ENCODE measurements at regions not wholly inside any gene's neighbourhood (a gene's known extent, or its start where the extent isn't known, plus 50 kb on each side); places are given as distances from the start of the nearest gene placed in this dataset.

DNA sequence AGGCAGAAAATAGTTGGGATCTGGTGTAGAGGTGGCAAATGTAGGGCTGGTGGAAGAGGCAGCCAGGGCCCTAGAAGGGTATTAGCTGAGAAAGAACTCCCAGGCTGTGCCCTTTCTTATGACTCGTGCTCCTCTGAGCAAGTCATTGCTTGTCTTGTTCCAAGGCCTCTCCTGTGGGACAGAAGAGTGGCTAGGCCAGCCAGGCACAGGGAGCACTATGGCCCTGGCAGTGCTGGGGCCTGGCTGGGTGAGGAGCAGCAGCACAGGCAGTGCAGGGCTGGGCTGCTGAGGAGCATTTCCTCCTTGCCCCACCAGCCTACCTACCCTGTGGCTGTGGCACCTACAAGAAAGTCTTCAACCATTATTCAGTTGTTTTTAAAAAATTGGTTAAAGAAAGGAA, 298.5 kb upstream of the NR3C2 start:
- no peak for DNase-seq (ENCODE audit: low spot score)
- in situ Hi-C loops (cut with MboI; ENCODE audit: low sequenced_read_pairs, unreplicated experiment): no loop called here
- TF ChIP-seq, protein P1, sequence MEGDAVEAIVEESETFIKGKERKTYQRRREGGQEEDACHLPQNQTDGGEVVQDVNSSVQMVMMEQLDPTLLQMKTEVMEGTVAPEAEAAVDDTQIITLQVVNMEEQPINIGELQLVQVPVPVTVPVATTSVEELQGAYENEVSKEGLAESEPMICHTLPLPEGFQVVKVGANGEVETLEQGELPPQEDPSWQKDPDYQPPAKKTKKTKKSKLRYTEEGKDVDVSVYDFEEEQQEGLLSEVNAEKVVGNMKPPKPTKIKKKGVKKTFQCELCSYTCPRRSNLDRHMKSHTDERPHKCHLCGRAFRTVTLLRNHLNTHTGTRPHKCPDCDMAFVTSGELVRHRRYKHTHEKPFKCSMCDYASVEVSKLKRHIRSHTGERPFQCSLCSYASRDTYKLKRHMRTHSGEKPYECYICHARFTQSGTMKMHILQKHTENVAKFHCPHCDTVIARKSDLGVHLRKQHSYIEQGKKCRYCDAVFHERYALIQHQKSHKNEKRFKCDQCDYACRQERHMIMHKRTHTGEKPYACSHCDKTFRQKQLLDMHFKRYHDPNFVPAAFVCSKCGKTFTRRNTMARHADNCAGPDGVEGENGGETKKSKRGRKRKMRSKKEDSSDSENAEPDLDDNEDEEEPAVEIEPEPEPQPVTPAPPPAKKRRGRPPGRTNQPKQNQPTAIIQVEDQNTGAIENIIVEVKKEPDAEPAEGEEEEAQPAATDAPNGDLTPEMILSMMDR (IDR thresholded peaks at IDR 0.05; ENCODE audit: borderline replicate concordance, control extremely low read depth, extremely low read depth, insufficient read depth, missing control alignments): no peak

DNA sequence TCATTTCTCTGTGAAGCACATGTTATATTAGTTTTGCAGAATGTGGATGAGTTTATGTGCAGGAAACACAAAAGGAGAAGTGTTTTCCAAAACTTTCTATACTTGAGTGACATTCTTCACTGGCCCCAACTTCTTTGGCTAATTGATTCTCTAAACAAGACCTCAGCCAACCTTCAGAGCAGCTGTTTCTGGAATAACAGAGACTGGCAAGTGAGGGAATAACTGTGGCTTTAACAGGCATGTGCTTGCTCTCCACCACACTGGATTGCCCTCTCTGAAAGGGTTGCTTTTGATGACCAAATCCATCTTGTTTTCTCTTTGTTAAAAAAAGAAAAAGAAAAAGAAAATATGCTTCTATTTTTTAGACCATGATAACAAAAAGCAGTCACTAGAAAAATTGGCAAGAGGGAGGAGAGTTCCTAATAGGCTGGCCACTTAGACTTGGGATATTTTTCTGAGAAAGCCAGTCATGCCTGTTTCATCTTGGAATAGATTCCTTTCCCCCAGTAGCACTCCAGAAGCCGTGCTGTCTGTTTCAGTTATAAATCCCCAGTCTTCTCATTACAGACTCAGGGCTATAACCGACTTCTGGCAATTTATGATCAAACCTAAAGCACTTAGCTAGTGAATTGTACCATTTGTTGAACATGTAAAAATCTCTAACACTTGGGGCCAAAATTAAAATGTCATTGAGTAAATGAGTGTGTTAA, 295.0 kb upstream of the NR3C2 start:
- DNase-seq (ENCODE audit: low spot score): no peak
- in situ Hi-C loops (cut with MboI; ENCODE audit: low sequenced_read_pairs, unreplicated experiment): no loop called here
- TF ChIP-seq, protein P1 (IDR thresholded peaks at IDR 0.05; ENCODE audit: borderline replicate concordance, control extremely low read depth, extremely low read depth, insufficient read depth, missing control alignments): no peak

DNA sequence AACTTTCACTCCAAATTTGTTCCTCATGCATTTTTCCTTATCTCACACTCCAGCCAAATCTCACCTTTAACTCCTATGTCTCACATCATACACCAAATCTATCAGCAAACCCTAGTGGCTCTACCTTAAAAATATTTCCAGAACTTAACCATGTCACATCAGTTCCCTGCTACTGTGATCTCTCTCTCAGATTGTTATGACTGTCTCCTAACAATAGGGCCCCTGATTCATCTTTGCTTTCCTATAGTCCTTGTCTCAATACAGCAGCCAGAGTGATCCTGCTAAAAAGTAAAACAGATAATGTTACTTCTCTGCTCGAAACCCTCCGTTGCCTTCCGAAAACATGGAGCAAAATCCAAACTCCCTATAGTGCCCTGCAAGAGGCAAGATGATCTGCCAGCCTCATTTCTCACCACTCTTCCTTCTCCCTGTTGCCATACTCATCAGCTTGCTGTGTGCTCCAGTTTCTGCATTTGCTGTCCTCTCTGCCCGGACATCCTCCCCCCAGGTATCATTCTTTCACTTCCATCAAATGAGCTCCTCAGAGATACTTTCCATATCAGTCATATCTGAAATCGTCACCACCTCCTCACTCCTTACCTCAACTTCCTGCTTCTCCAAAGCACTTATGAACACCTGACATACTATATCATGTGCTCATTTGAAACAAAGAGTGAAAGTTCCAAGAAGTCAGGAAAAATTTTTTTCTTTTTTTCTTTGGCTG, 293.4 kb upstream of the NR3C2 start:
- DNase-seq (ENCODE audit: low spot score): peak; percentile 9
- in situ Hi-C loops (cut with MboI; ENCODE audit: low sequenced_read_pairs, unreplicated experiment): no loop called here

DNA sequence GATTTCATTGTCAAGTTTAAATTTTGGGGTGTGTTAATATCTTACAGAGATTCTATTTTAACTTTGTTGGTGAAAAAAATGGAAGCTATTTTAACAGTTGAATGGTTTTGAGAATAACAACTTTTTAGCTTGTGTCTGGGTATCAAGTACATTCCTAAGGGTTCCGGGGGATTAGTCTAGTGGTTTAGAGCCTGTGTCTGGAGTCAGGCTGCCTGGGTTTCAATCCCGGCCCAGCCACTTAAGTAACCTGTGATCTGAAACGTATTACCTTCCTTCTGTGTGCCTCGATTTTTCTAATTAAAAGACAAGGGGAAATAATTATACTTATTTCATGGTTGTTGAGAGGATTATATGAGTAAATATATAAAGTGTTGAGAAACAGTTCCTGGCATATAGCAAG, 288.6 kb upstream of the NR3C2 start:
- TF ChIP-seq, protein P1 (IDR thresholded peaks at IDR 0.05; ENCODE audit: borderline replicate concordance, control extremely low read depth, extremely low read depth, insufficient read depth, missing control alignments): no peak
- in situ Hi-C loops (cut with MboI; ENCODE audit: low sequenced_read_pairs, unreplicated experiment): no loop called here
- no peak for DNase-seq (ENCODE audit: low spot score)

More for the DNA sequence above, 293.4 kb upstream of the NR3C2 start:
- TF ChIP-seq, protein P1 (IDR thresholded peaks at IDR 0.05; ENCODE audit: borderline replicate concordance, control extremely low read depth, extremely low read depth, insufficient read depth, missing control alignments): no peak

DNA sequence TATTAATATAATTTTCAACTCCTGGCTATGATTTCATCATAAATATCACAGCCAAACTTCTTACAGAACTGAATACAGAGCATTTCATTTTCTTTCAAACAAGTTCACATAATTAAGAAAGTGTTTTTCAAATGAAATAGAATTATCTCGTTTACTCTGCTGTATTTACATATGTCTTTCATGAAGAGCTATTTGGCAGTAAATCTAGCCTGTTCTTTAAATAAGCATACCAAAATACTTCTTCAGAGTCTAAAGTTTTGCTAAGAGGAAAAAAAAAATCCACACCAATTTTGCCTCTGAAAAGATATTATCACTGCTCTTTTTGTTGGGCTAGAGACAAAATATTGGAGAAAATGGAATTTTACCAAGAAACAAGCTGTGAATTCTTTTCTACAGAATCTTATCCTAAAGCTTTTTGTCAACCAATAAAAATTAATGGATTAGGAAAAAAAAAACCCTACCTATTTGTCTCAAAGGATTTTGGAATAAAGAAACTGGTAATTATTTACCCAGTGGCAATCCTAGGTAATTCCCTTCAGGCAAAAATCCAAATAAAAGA, 287.9 kb upstream of the NR3C2 start:
- TF ChIP-seq, protein P1 (IDR thresholded peaks at IDR 0.05; ENCODE audit: borderline replicate concordance, control extremely low read depth, extremely low read depth, insufficient read depth, missing control alignments): no peak
- in situ Hi-C loops (cut with MboI; ENCODE audit: low sequenced_read_pairs, unreplicated experiment): no loop called here
- no peak for DNase-seq (ENCODE audit: low spot score)

DNA sequence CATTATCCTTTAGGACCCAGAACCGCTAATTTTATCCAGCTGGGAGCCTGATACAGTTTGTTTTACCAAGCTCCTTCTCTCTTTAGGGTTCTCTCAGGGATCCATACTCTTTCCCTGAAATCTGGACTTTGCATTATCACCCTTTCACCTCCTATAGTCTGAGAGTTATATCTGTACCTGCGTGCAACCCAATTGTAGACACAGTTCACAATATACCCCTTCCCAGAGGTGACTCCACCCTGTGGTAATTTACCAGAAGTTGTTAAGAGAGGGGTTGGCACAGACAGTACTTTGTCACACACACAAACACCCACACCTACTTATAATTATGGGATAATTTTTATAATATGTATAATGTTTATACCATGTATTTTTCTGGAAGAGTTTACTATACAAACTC, 275.8 kb upstream of the NR3C2 start:
- no peak for DNase-seq (ENCODE audit: low spot score)
- TF ChIP-seq, protein P1 (IDR thresholded peaks at IDR 0.05; ENCODE audit: borderline replicate concordance, control extremely low read depth, extremely low read depth, insufficient read depth, missing control alignments): no peak

More for the DNA sequence above, 275.8 kb upstream of the NR3C2 start:
- in situ Hi-C loops (cut with MboI; ENCODE audit: low sequenced_read_pairs, unreplicated experiment): no loop called here
